ENCODE measurements at regions not wholly inside any gene's neighbourhood (a gene's known extent, or its start where the extent isn't known, plus 50 kb on each side); places are given as distances from the start of the nearest gene placed in this dataset.
"Not testable (repeated sequence)": the region's sequence is repeated elsewhere in the genome, so short reads cannot be mapped to it uniquely, and the experiment has no call there.

DNA sequence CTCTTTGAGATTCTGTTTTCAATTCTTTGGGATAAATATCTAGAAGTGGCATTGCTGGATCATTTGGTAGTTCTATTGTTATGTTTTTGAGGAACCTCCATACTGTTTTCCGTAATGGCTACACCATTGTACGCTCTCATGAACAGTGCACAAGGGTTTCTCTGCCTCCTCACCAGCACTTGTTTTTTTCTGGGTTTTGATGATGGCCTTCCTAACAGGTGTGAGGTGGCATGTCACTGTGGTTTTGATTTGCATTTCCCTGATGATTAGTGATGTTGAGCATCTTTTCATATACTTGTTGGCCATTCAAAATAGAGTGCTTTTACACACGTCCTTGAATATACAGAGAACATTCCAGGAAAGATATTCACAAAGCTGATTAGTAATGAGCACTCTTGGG lies 86.8 kb upstream of the ADORA2B start:
- H3K36me3 ChIP-seq (ENCODE audit: control insufficient read depth in 2 of 2, insufficient read depth in 2 of 2, low read length in 2 of 2); H3K4me3 ChIP-seq (ENCODE audit: low read length in 2 of 2); H3K9me3 ChIP-seq (ENCODE audit: control insufficient read depth in 2 of 2, low read length in 2 of 2); H3K27me3 ChIP-seq (ENCODE audit: control insufficient read depth in 2 of 2, insufficient read depth in 2 of 2, low read length in 2 of 2); H3K4me1 ChIP-seq (ENCODE audit: control insufficient read depth in 2 of 2, insufficient read depth in 2 of 2, low read length in 2 of 2); H3K27ac ChIP-seq (ENCODE audit: low read depth in 2 of 2, low read length in 2 of 2); H3K9ac ChIP-seq (ENCODE audit: low read depth in 1 of 2, low read length in 2 of 2): not testable (repeated sequence)

DNA sequence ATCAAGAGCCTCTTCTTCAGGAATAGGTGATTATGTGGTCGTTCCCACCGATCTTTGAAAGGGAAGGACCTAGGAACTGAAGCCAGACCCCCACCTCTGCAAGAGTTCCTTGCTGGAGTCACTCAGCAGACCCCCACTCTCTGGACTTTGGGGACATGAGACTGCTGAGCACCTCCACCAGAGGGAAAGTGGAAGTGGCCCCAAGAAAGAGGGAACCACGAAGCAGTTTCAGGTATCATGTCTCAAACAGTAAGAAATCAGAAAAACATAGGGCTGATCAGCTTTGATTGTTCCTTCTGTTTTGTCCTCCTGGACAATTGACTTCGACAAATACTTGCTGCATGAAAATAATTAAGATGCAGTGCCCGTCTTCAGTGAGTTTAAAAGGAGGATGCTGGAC lies 84.2 kb upstream of the ADORA2B start:
- not testable (repeated sequence) for H3K27me3 ChIP-seq (ENCODE audit: control insufficient read depth in 2 of 2, insufficient read depth in 2 of 2, low read length in 2 of 2); H3K9ac ChIP-seq (ENCODE audit: low read depth in 1 of 2, low read length in 2 of 2); H3K27ac ChIP-seq (ENCODE audit: low read depth in 2 of 2, low read length in 2 of 2); H3K4me3 ChIP-seq (ENCODE audit: low read length in 2 of 2); H3K9me3 ChIP-seq (ENCODE audit: control insufficient read depth in 2 of 2, low read length in 2 of 2); H3K36me3 ChIP-seq (ENCODE audit: control insufficient read depth in 2 of 2, insufficient read depth in 2 of 2, low read length in 2 of 2); H3K4me1 ChIP-seq (ENCODE audit: control insufficient read depth in 2 of 2, insufficient read depth in 2 of 2, low read length in 2 of 2)

DNA sequence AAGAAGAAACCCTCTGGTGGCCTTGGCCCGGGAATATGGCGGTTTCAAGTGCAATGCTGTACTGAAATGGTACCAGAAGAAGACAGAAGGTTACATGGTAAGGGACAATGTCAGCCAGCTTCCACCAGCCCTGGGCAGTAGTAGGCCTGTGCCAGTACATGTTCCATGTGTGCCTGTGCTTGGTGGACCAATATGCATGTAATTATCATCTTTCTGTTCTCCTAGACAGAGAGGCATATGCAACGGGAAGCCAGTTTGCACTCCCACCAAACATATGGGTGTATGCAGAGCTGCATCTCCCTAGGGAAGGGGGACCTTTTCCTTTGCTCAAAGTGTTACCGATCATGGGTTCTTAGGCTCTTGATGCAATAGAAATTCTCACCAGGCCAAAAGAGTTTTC lies 80.9 kb upstream of the ADORA2B start:
- H3K27me3 ChIP-seq (ENCODE audit: control insufficient read depth in 2 of 2, insufficient read depth in 2 of 2, low read length in 2 of 2); H3K27ac ChIP-seq (ENCODE audit: low read depth in 2 of 2, low read length in 2 of 2); H3K9ac ChIP-seq (ENCODE audit: low read depth in 1 of 2, low read length in 2 of 2); H3K36me3 ChIP-seq (ENCODE audit: control insufficient read depth in 2 of 2, insufficient read depth in 2 of 2, low read length in 2 of 2); H3K4me1 ChIP-seq (ENCODE audit: control insufficient read depth in 2 of 2, insufficient read depth in 2 of 2, low read length in 2 of 2); H3K4me3 ChIP-seq (ENCODE audit: low read length in 2 of 2); H3K9me3 ChIP-seq (ENCODE audit: control insufficient read depth in 2 of 2, low read length in 2 of 2): not testable (repeated sequence)

- H3K36me3 ChIP-seq (ENCODE audit: control insufficient read depth in 2 of 2, insufficient read depth in 2 of 2, low read length in 2 of 2); H3K4me3 ChIP-seq (ENCODE audit: low read length in 2 of 2): not testable (repeated sequence)
These were observed 80.5 kb upstream of the ADORA2B start for GRCh38 chr17:15864472-15864871.

DNA sequence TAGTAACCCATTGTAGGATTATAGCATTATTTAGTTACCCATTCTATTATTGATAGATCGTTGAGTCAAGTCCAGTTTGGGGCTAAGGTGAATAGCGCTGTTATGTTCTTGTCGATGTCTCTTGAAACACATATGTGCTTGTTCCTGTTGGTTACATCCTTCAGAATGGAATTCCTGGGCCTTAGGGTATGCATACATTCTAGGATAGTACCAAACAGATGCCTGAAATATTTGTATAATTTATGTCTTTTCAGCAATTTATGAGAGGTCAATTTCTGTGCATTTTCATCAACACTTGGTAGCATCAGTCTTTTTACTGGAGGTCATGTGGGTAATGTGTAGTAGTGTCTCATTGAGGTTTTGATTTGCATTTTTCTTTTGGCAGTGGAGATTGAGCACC lies 78.9 kb upstream of the ADORA2B start:
- H3K9ac ChIP-seq (ENCODE audit: low read depth in 1 of 2, low read length in 2 of 2); H3K4me1 ChIP-seq (ENCODE audit: control insufficient read depth in 2 of 2, insufficient read depth in 2 of 2, low read length in 2 of 2); H3K36me3 ChIP-seq (ENCODE audit: control insufficient read depth in 2 of 2, insufficient read depth in 2 of 2, low read length in 2 of 2); H3K4me3 ChIP-seq (ENCODE audit: low read length in 2 of 2); H3K27me3 ChIP-seq (ENCODE audit: control insufficient read depth in 2 of 2, insufficient read depth in 2 of 2, low read length in 2 of 2); H3K9me3 ChIP-seq (ENCODE audit: control insufficient read depth in 2 of 2, low read length in 2 of 2); H3K27ac ChIP-seq (ENCODE audit: low read depth in 2 of 2, low read length in 2 of 2): not testable (repeated sequence)

More at GRCh38 chr17:15864472-15864871, 80.5 kb upstream of the ADORA2B start:
- not testable (repeated sequence) for H3K4me1 ChIP-seq (ENCODE audit: control insufficient read depth in 2 of 2, insufficient read depth in 2 of 2, low read length in 2 of 2); H3K27ac ChIP-seq (ENCODE audit: low read depth in 2 of 2, low read length in 2 of 2); H3K9ac ChIP-seq (ENCODE audit: low read depth in 1 of 2, low read length in 2 of 2); H3K27me3 ChIP-seq (ENCODE audit: control insufficient read depth in 2 of 2, insufficient read depth in 2 of 2, low read length in 2 of 2); H3K9me3 ChIP-seq (ENCODE audit: control insufficient read depth in 2 of 2, low read length in 2 of 2)

GRCh38 chr17:15867331-15867730 lies 77.6 kb upstream of the ADORA2B start:
- not testable (repeated sequence) for H3K27ac ChIP-seq (ENCODE audit: low read depth in 2 of 2, low read length in 2 of 2); H3K27me3 ChIP-seq (ENCODE audit: control insufficient read depth in 2 of 2, insufficient read depth in 2 of 2, low read length in 2 of 2); H3K36me3 ChIP-seq (ENCODE audit: control insufficient read depth in 2 of 2, insufficient read depth in 2 of 2, low read length in 2 of 2); H3K4me1 ChIP-seq (ENCODE audit: control insufficient read depth in 2 of 2, insufficient read depth in 2 of 2, low read length in 2 of 2); H3K9me3 ChIP-seq (ENCODE audit: control insufficient read depth in 2 of 2, low read length in 2 of 2); H3K9ac ChIP-seq (ENCODE audit: low read depth in 1 of 2, low read length in 2 of 2); H3K4me3 ChIP-seq (ENCODE audit: low read length in 2 of 2)

DNA sequence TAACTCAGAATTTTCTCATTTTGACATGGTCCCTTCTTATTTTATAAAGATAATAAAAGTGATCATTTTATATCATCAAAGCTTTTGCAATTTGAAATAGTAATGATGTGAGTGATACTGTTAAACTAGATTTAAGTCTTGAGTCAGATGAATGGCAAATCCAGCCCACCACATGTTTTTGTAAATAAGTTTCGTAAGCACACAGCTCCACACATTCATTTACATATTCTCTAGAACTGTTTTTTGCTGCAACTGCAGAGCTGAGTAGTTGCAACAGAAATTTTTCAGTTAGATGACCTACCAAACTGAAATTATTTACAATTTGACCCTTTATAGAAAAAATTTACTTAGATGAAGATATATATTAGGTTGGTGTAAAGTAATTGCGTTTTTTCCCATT lies 75.1 kb upstream of the ADORA2B start:
- not testable (repeated sequence) for H3K4me1 ChIP-seq (ENCODE audit: control insufficient read depth in 2 of 2, insufficient read depth in 2 of 2, low read length in 2 of 2); H3K9ac ChIP-seq (ENCODE audit: low read depth in 1 of 2, low read length in 2 of 2); H3K9me3 ChIP-seq (ENCODE audit: control insufficient read depth in 2 of 2, low read length in 2 of 2); H3K27ac ChIP-seq (ENCODE audit: low read depth in 2 of 2, low read length in 2 of 2); H3K36me3 ChIP-seq (ENCODE audit: control insufficient read depth in 2 of 2, insufficient read depth in 2 of 2, low read length in 2 of 2); H3K27me3 ChIP-seq (ENCODE audit: control insufficient read depth in 2 of 2, insufficient read depth in 2 of 2, low read length in 2 of 2); H3K4me3 ChIP-seq (ENCODE audit: low read length in 2 of 2)

- not testable (repeated sequence) for H3K4me1 ChIP-seq (ENCODE audit: control insufficient read depth in 2 of 2, insufficient read depth in 2 of 2, low read length in 2 of 2); H3K27ac ChIP-seq (ENCODE audit: low read depth in 2 of 2, low read length in 2 of 2); H3K9me3 ChIP-seq (ENCODE audit: control insufficient read depth in 2 of 2, low read length in 2 of 2); H3K27me3 ChIP-seq (ENCODE audit: control insufficient read depth in 2 of 2, insufficient read depth in 2 of 2, low read length in 2 of 2); H3K36me3 ChIP-seq (ENCODE audit: control insufficient read depth in 2 of 2, insufficient read depth in 2 of 2, low read length in 2 of 2); H3K9ac ChIP-seq (ENCODE audit: low read depth in 1 of 2, low read length in 2 of 2); H3K4me3 ChIP-seq (ENCODE audit: low read length in 2 of 2)
These were observed 72.3 kb upstream of the ADORA2B start for GRCh38 chr17:15872677-15873076.

GRCh38 chr17:15877882-15878500 lies 66.9 kb upstream of the ADORA2B start:
- not testable (repeated sequence) for H3K4me3 ChIP-seq (ENCODE audit: low read length in 2 of 2); H3K9me3 ChIP-seq (ENCODE audit: control insufficient read depth in 2 of 2, low read length in 2 of 2); H3K36me3 ChIP-seq (ENCODE audit: control insufficient read depth in 2 of 2, insufficient read depth in 2 of 2, low read length in 2 of 2); H3K27me3 ChIP-seq (ENCODE audit: control insufficient read depth in 2 of 2, insufficient read depth in 2 of 2, low read length in 2 of 2); H3K27ac ChIP-seq (ENCODE audit: low read depth in 2 of 2, low read length in 2 of 2); H3K4me1 ChIP-seq (ENCODE audit: control insufficient read depth in 2 of 2, insufficient read depth in 2 of 2, low read length in 2 of 2); H3K9ac ChIP-seq (ENCODE audit: low read depth in 1 of 2, low read length in 2 of 2)

- no peak overlapping the region for H3K27ac ChIP-seq (ENCODE audit: low read depth in 2 of 2, low read length in 2 of 2)
- no peaks in the 10 kb centered on the region for H3K9me3 ChIP-seq (ENCODE audit: control insufficient read depth in 2 of 2, low read length in 2 of 2)
- no peaks in the 10 kb centered on the region for H3K4me1 ChIP-seq (ENCODE audit: control insufficient read depth in 2 of 2, insufficient read depth in 2 of 2, low read length in 2 of 2)
- H3K27me3 ChIP-seq (ENCODE audit: control insufficient read depth in 2 of 2, insufficient read depth in 2 of 2, low read length in 2 of 2) = no peaks in the 10 kb centered on the region
- H3K4me3 ChIP-seq (ENCODE audit: low read length in 2 of 2) = no peak overlapping the region
- no peak overlapping the region for H3K9ac ChIP-seq (ENCODE audit: low read depth in 1 of 2, low read length in 2 of 2)
- H3K36me3 ChIP-seq (ENCODE audit: control insufficient read depth in 2 of 2, insufficient read depth in 2 of 2, low read length in 2 of 2) = no peaks in the 10 kb centered on the region
These were observed 62.7 kb upstream of the ADORA2B start for GRCh38 chr17:15882058-15882720.

- H3K9me3 ChIP-seq (ENCODE audit: control insufficient read depth in 2 of 2, low read length in 2 of 2) = no peaks in the 10 kb centered on the region
- no peak overlapping the region for H3K27ac ChIP-seq (ENCODE audit: low read depth in 2 of 2, low read length in 2 of 2)
- H3K36me3 ChIP-seq (ENCODE audit: control insufficient read depth in 2 of 2, insufficient read depth in 2 of 2, low read length in 2 of 2) = no peaks in the 10 kb centered on the region
- no peak overlapping the region for H3K9ac ChIP-seq (ENCODE audit: low read depth in 1 of 2, low read length in 2 of 2)
- H3K4me3 ChIP-seq (ENCODE audit: low read length in 2 of 2) = no peak overlapping the region
- no peaks in the 10 kb centered on the region for H3K27me3 ChIP-seq (ENCODE audit: control insufficient read depth in 2 of 2, insufficient read depth in 2 of 2, low read length in 2 of 2)
- H3K4me1 ChIP-seq (ENCODE audit: control insufficient read depth in 2 of 2, insufficient read depth in 2 of 2, low read length in 2 of 2) = no peaks in the 10 kb centered on the region
These were observed 62.2 kb upstream of the ADORA2B start for GRCh38 chr17:15882777-15883176.
